ENCODE measurements at regions not wholly inside any gene's neighbourhood (a gene's known extent, or its start where the extent isn't known, plus 50 kb on each side); places are given as distances from the start of the nearest gene placed in this dataset.

GRCh38 chr3:102053375-102053989 lies 204.2 kb downstream of the NFKBIZ start:
- DNase-seq (ENCODE audit: low read depth) = peak; percentile 82
- no peak overlapping the region for H3K4me3 ChIP-seq (ENCODE audit: low read depth, low read length)
- no peak for TF ChIP-seq CTCF (conservative IDR thresholded peaks at IDR 0.05; ENCODE audit: low read depth, low read length)

- no peak for DNase-seq (ENCODE audit: low read depth)
- no peak for TF ChIP-seq CTCF (conservative IDR thresholded peaks at IDR 0.05; ENCODE audit: low read depth, low read length)
- H3K4me3 ChIP-seq (ENCODE audit: low read depth, low read length) = no peak overlapping the region
Observed at GRCh38 chr3:102054543-102055080, 205.3 kb downstream of the NFKBIZ start.

- no peak overlapping the region for H3K4me3 ChIP-seq (ENCODE audit: low read depth, low read length)
- DNase-seq (ENCODE audit: low read depth) = no peak
- no peak for TF ChIP-seq CTCF (conservative IDR thresholded peaks at IDR 0.05; ENCODE audit: low read depth, low read length)
Observed at GRCh38 chr3:102057781-102058421, 208.6 kb downstream of the NFKBIZ start.

- TF ChIP-seq CTCF (conservative IDR thresholded peaks at IDR 0.05; ENCODE audit: low read depth, low read length) = no peak
- DNase-seq (ENCODE audit: low read depth) = no peak
- no peak overlapping the region for H3K4me3 ChIP-seq (ENCODE audit: low read depth, low read length)
Observed at GRCh38 chr3:102059145-102059943, 210.0 kb downstream of the NFKBIZ start.

- no peak for TF ChIP-seq CTCF (conservative IDR thresholded peaks at IDR 0.05; ENCODE audit: low read depth, low read length)
- H3K4me3 ChIP-seq (ENCODE audit: low read depth, low read length) = no peak overlapping the region
- DNase-seq (ENCODE audit: low read depth) = no peak
Observed at GRCh38 chr3:102060814-102061213, 211.5 kb downstream of the NFKBIZ start.

GRCh38 chr3:102063572-102063971 lies 214.3 kb downstream of the NFKBIZ start:
- no peak for DNase-seq (ENCODE audit: low read depth)
- TF ChIP-seq CTCF (conservative IDR thresholded peaks at IDR 0.05; ENCODE audit: low read depth, low read length) = no peak
- H3K4me3 ChIP-seq (ENCODE audit: low read depth, low read length) = no peak overlapping the region
